ENCODE measurements at regions not wholly inside any gene's neighbourhood (a gene's known extent, or its start where the extent isn't known, plus 50 kb on each side); places are given as distances from the start of the nearest gene placed in this dataset.

DNA sequence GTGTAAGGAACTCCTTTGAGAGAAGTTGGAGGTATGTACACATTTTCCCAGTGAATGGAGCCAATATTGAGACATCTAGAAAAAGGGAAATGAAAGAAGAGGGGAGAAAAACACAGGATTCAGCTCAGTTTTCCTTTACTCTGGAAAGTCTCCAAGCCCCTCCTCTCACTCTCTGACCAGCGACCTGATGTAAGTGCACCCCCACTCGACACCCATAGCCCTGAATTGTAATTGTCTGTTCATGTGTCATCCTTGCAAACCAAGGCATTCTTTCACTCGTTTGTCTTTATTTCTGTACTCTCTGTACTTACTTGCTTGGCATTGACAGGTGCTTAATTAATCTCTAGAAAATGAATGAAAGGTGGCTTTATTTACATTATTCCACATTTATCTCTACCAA, 55.7 kb upstream of the CTAGE1 start:
- no peak overlapping the region for H3K27ac ChIP-seq
- DNase-seq (ENCODE audit: low spot score): no peak
- H3K4me3 ChIP-seq: no peak overlapping the region
- TF ChIP-seq, protein P1, sequence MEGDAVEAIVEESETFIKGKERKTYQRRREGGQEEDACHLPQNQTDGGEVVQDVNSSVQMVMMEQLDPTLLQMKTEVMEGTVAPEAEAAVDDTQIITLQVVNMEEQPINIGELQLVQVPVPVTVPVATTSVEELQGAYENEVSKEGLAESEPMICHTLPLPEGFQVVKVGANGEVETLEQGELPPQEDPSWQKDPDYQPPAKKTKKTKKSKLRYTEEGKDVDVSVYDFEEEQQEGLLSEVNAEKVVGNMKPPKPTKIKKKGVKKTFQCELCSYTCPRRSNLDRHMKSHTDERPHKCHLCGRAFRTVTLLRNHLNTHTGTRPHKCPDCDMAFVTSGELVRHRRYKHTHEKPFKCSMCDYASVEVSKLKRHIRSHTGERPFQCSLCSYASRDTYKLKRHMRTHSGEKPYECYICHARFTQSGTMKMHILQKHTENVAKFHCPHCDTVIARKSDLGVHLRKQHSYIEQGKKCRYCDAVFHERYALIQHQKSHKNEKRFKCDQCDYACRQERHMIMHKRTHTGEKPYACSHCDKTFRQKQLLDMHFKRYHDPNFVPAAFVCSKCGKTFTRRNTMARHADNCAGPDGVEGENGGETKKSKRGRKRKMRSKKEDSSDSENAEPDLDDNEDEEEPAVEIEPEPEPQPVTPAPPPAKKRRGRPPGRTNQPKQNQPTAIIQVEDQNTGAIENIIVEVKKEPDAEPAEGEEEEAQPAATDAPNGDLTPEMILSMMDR (IDR thresholded peaks at IDR 0.05): no peak

DNA sequence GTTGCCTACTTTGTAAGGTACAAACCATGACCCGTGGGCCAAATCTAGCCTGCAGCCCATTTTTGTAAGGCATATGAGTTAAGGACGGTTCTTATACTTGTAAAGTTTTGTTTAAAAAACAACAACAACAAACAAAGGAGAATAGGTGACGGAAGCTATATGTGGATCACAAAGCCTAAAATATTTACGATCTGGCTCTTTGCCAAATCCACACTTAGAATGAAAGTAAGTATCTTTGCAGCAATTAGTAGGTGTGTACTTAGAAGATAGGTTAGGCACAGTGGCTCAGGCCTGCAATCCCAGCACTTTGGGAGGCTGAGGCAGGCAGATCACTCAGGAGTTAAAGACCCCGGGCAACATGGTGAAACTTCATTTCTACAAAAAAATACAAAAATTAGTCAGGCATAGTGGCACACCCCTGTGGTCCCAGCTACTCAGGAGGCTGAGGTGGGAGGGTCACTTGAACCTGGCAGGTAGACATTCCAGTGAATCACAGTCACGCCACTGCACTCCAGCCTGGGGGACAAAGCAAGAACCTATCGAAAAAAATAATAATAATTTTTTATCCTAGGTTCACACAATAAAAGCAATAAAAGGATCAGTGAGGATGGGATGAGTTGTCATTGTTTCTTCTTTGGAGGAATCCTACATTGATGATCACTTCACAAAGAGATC, 57.8 kb upstream of the CTAGE1 start:
- Histone ChIP-seq H3K27ac (no peak overlapping the region), H3K4me3 (no peak overlapping the region)
- TF ChIP-seq, protein P1 (IDR thresholded peaks at IDR 0.05): no peak
- DNase-seq (ENCODE audit: low spot score): no peak

DNA sequence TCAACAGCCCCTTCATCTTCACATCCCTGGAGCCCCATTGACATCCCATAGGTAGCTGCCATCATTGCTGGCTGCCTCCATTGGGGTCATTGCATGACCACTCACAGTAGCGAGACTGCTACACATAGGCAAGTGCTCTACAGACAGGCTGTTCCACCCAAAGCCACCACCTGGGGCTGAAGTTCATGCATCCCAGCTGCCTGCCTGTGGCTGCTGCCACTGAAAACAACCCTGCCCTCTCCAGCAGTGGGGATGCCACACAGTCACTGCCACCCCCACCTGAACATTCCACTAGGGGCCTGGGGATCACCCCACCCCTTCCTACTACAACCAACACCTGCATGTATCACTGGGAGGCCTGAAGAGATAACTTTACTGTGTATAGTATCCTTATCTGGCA, 59.5 kb upstream of the CTAGE1 start:
- no peak overlapping the region for H3K4me3 ChIP-seq
- TF ChIP-seq, protein P1 (IDR thresholded peaks at IDR 0.05): no peak
- H3K27ac ChIP-seq: no peak overlapping the region
- no peak for DNase-seq (ENCODE audit: low spot score)

DNA sequence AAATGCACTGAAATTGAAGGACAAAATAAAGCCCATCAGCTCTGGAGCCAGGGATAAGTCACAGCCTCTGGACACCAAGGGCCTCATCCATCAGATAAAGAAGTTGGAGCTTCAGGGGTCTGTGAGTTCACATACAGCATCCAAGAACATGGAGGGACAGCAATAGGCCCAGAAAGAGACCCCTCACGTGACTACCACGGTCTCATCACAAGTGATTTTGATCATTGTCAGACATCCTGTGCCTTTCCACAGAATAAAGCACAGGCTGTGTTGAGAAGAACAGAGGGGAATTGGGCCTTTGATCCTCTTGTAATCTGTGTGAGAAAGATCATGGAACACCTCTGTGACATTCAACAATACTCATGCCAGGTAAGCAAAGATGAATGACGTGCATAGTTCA, 65.2 kb upstream of the CTAGE1 start:
- Histone ChIP-seq H3K4me3 (no peak overlapping the region), H3K27ac (no peak overlapping the region)
- TF ChIP-seq, protein P1 (IDR thresholded peaks at IDR 0.05): no peak
- DNase-seq (ENCODE audit: low spot score): no peak

DNA sequence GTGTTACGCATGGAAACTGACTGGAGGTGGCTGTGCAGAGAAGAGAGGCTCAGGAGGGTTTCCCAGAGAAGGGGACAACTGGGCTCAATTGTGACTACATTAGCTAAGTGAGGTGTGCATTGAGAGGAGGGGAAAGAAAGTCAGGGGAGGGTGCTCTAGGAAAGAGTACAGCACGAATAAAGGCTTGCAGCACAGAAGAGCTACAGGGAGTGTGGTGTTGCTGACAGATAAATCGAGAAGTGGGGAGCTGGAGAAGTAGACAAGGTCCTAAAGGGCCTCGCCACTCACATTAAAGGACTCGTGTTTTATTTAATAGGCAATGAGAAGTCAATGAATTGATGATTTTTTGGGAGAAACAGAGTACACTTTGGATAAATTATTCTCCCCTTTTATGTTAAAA, 65.7 kb upstream of the CTAGE1 start:
- H3K4me3 ChIP-seq: no peak overlapping the region
- TF ChIP-seq, protein P1 (IDR thresholded peaks at IDR 0.05): no peak
- no peak for DNase-seq (ENCODE audit: low spot score)
- H3K27ac ChIP-seq: no peak overlapping the region

DNA sequence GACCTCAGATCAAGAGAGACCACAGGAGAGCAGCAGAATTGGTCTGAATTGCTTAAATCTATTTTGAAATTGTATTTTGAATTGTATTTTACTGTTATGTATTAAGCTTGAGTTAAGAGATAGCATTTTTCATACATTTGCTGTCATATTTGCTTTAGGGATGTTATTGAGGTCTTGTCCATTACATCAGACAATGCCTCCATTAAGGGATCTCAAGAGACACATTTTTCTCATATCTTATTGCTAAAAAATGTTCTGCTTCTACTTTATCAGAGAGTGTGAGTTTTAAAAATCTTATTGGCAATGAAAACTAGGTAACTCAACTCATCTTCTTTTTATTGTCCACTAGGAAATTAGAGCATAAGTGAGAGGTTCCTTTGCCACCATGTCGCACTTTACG, 66.8 kb upstream of the CTAGE1 start:
- no peak overlapping the region for H3K27ac ChIP-seq
- no peak for DNase-seq (ENCODE audit: low spot score)
- TF ChIP-seq, protein P1 (IDR thresholded peaks at IDR 0.05): no peak
- no peak overlapping the region for H3K4me3 ChIP-seq

DNA sequence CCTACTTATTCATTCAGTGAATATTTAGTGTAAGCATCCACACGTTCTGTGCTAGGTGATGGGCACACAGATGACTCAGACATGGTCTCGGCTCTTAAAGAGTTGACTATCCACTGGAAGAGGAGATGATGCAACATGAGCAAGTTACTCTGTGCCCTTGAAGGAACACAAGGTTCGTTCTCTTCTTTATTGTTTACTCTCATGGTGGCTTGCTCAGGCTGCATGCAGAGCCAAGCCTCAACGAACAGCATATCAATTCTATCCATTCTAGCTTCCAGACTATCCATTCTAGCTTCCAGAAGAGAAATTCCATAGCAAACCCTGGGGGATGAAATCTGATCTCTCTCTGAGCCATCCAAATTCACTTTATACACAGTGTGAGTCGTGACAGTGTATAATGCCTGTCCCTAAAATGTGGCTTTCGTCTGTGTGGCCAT, 68.1 kb upstream of the CTAGE1 start:
- TF ChIP-seq, protein P1 (IDR thresholded peaks at IDR 0.05): no peak
- Histone ChIP-seq H3K4me3 (no peak overlapping the region), H3K27ac (peak overlapping the region in 1 of 2 donors; percentile 19)
- no peak for DNase-seq (ENCODE audit: low spot score)

Data from coronary artery (tissue), 2 donors.